Ovary (tissue), 3 donors: ENCODE measurements at regions not wholly inside any gene's neighbourhood (a gene's known extent, or its start where the extent isn't known, plus 50 kb on each side); places are given as distances from the start of the nearest gene placed in this dataset.

ENCODE experiments used
- EP300 ChIP-seq: sonication (generic); formaldehyde crosslinking; IDR thresholded peaks from one replicate; pipeline ENCODE4 v1.6.1; 2017; ENCODE audit warnings: antibody characterized with exemption
- POLR2A ChIP-seq: fragments of 450-650 bp; IDR thresholded peaks from one replicate; pipeline ENCODE4 v1.6.1; 2017; ENCODE audit warnings: antibody characterized with exemption, mild to moderate bottlenecking, moderate library complexity
- TF ChIP-seq, protein P1 (sequence below), 3 donors: fragments of 450-650 bp in 2 of 3; fragments of 200-600 bp in 1 of 3; IDR thresholded peaks; one replicate each; pipeline versions ENCODE4 v1.5.1 to v1.8.0; 2016 to 2022; ENCODE audit warnings: antibody characterized with exemption in 3 of 3, mild to moderate bottlenecking in 1 of 3
- donor health status: DM: no; HTN: no; CAD: no.

DNA sequence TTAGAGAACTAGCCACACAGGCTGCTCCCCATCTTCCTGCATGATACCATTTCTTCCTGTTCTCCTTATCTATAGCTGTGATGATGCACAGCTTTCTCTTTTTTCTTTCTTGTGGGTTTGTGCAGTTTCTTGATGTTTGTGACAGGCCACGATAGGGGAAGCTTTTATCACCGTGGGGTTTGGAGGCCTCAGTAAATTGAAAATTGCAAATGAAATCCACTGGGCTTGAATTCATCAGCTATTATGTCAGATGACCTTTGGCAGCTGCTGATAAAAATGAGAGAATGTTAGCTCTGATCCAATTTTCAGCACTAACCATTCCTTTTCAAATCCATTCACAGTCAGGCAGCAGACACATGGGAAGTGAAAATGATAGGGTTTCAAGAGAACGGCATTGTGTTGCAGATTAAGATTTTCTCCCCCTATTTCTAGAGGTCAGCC lies 176.9 kb upstream of the SOX2 start:
- no peak for TF ChIP-seq POLR2A
- TF ChIP-seq, protein P1, sequence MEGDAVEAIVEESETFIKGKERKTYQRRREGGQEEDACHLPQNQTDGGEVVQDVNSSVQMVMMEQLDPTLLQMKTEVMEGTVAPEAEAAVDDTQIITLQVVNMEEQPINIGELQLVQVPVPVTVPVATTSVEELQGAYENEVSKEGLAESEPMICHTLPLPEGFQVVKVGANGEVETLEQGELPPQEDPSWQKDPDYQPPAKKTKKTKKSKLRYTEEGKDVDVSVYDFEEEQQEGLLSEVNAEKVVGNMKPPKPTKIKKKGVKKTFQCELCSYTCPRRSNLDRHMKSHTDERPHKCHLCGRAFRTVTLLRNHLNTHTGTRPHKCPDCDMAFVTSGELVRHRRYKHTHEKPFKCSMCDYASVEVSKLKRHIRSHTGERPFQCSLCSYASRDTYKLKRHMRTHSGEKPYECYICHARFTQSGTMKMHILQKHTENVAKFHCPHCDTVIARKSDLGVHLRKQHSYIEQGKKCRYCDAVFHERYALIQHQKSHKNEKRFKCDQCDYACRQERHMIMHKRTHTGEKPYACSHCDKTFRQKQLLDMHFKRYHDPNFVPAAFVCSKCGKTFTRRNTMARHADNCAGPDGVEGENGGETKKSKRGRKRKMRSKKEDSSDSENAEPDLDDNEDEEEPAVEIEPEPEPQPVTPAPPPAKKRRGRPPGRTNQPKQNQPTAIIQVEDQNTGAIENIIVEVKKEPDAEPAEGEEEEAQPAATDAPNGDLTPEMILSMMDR (IDR thresholded peaks at IDR 0.05) = no peak
- TF ChIP-seq EP300 = no peak
